Stimulated activated naive CD8-positive, alpha-beta T cell treated with anti-CD3 and anti-CD28 coated beads, Interleukin-15, Interleukin-2, amounts not matched to agents 100 ng/mL and 50 ng/mL, for 24 hours (primary cell): ENCODE measurements at regions not wholly inside any gene's neighbourhood (a gene's known extent, or its start where the extent isn't known, plus 50 kb on each side); places are given as distances from the start of the nearest gene placed in this dataset.
"Not testable (repeated sequence)": the region's sequence is repeated elsewhere in the genome, so short reads cannot be mapped to it uniquely, and the experiment has no call there.

Experiments used
- H3K27ac Mint-ChIP-seq: one replicate; pipeline ENCODE4 v1.8.0; 2021; ENCODE audit warnings: mild to moderate bottlenecking, mixed read lengths
- H3K27me3 Mint-ChIP-seq: one replicate; pipeline ENCODE4 v1.8.0; 2021; ENCODE audit warnings: mixed read lengths
- H3K36me3 Mint-ChIP-seq: one replicate; pipeline ENCODE4 v1.8.0; 2021; ENCODE audit warnings: low read depth, mixed read lengths
- H3K4me1 Mint-ChIP-seq: one replicate; pipeline ENCODE4 v1.8.0; 2021; ENCODE audit warnings: low read depth, mixed read lengths
- H3K4me3 Mint-ChIP-seq: one replicate; pipeline ENCODE4 v1.8.0; 2021; ENCODE audit warnings: mild to moderate bottlenecking, mixed read lengths
- H3K9me3 Mint-ChIP-seq: one replicate; pipeline ENCODE4 v1.8.0; 2021; ENCODE audit warnings: mixed read lengths

DNA sequence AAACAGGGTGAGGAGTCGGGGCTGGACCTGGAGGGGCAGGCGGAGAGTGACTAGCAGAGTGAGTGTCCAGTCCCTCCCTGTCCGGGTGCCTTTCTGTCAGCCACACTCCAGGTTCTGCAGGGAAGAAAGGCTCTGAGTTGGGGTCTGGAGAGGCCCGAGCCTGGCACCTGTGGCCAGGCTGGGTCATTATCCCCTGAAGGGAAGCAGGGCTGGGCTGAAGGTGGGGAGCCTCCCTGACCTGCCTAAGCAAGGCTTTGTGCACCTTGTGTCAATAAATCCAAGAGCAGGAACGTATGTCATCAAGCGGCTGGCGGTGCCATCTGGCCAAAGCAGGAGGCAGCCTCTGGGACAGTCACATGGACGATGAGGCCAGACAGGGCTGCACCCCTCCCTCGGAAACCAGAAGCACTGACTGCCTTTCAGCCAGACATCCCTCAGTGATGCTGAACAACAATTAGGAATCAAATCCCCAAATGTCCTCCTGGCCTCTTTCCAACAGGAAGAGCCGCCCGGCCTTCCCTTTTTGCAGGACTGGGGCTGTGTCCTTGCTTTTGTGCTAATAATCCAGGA is 73.9 kb upstream of the FGF3 start:
- no peaks in the 10 kb centered on the region for H3K4me1 Mint-ChIP-seq
- H3K9me3 Mint-ChIP-seq: no peaks in the 10 kb centered on the region
- H3K4me3 Mint-ChIP-seq: no peak overlapping the region
- no peaks in the 10 kb centered on the region for H3K36me3 Mint-ChIP-seq
- peaks cover 28% of the 10 kb centered on the region for H3K27me3 Mint-ChIP-seq
- no peak overlapping the region for H3K27ac Mint-ChIP-seq

DNA sequence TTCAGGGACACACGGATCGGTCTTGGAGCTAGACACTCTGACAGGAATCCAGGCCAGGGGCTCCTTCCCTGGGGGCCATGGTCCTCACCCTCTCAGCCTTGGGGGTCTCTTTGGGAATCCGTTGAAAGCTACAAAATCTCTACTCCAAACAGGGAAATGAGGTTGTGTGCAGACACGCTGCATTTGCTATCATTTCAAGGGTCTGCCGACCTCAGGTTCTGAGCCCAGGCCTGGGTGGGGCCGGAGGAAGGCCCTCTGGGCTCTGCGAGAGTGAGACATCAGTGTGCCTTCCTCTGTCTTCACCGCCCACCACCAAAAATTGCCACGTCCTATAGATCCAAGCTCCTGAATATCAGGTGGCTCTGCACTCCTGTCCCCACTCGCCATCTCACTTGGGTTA is 74.4 kb upstream of the FGF3 start:
- Mint-ChIP-seq H3K4me1 (no peaks in the 10 kb centered on the region), H3K4me3 (no peak overlapping the region), H3K9me3 (no peaks in the 10 kb centered on the region), H3K27ac (no peak overlapping the region), H3K36me3 (no peaks in the 10 kb centered on the region), H3K27me3 (peaks cover 28% of the 10 kb centered on the region)

- no peaks in the 10 kb centered on the region for H3K9me3 Mint-ChIP-seq
- H3K4me3 Mint-ChIP-seq: no peak overlapping the region
Observed at GRCh38 chr11:69894181-69894611, 75.0 kb upstream of the FGF3 start.

DNA sequence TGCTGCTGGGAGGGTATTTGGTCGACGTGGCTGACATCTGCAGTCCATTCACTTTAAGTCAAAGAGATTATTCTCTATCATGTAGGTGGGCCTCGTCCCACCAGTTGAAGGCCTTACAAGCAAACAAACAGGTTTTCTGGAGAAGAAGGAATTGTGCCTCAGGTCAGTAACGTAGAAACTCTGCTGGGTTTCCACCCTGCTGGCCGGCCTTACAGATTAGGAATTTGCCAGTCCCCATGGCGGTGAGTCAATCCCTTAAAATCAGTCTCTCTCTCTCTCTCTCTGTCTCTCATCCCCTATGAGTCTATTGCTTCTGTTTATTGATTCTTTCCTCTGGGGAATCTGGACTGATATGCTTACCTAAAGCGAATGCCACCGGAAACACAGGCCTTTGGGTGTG is 75.4 kb upstream of the FGF3 start:
- no peak overlapping the region for H3K27ac Mint-ChIP-seq
- H3K36me3 Mint-ChIP-seq: no peaks in the 10 kb centered on the region
- no peaks in the 10 kb centered on the region for H3K9me3 Mint-ChIP-seq
- peaks cover 34% of the 10 kb centered on the region for H3K27me3 Mint-ChIP-seq
- H3K4me3 Mint-ChIP-seq: no peak overlapping the region
- no peaks in the 10 kb centered on the region for H3K4me1 Mint-ChIP-seq

More at GRCh38 chr11:69894181-69894611, 75.0 kb upstream of the FGF3 start:
- H3K27me3 Mint-ChIP-seq: peaks cover 31% of the 10 kb centered on the region
- H3K4me1 Mint-ChIP-seq: no peaks in the 10 kb centered on the region
- H3K27ac Mint-ChIP-seq: no peak overlapping the region
- H3K36me3 Mint-ChIP-seq: no peaks in the 10 kb centered on the region

- no peak overlapping the region for H3K4me3 Mint-ChIP-seq
- no peaks in the 10 kb centered on the region for H3K36me3 Mint-ChIP-seq
- no peaks in the 10 kb centered on the region for H3K9me3 Mint-ChIP-seq
- H3K4me1 Mint-ChIP-seq: no peaks in the 10 kb centered on the region
- peaks cover 23% of the 10 kb centered on the region for H3K27me3 Mint-ChIP-seq
- H3K27ac Mint-ChIP-seq: no peak overlapping the region
Observed at GRCh38 chr11:69896250-69896649, 77.0 kb upstream of the FGF3 start.

GRCh38 chr11:69898123-69898522 is 78.9 kb upstream of the FGF3 start:
- H3K4me1 Mint-ChIP-seq: no peaks in the 10 kb centered on the region
- no peak overlapping the region for H3K4me3 Mint-ChIP-seq
- H3K27ac Mint-ChIP-seq: no peak overlapping the region
- H3K36me3 Mint-ChIP-seq: no peaks in the 10 kb centered on the region
- H3K9me3 Mint-ChIP-seq: no peaks in the 10 kb centered on the region
- H3K27me3 Mint-ChIP-seq: peaks cover 16% of the 10 kb centered on the region

DNA sequence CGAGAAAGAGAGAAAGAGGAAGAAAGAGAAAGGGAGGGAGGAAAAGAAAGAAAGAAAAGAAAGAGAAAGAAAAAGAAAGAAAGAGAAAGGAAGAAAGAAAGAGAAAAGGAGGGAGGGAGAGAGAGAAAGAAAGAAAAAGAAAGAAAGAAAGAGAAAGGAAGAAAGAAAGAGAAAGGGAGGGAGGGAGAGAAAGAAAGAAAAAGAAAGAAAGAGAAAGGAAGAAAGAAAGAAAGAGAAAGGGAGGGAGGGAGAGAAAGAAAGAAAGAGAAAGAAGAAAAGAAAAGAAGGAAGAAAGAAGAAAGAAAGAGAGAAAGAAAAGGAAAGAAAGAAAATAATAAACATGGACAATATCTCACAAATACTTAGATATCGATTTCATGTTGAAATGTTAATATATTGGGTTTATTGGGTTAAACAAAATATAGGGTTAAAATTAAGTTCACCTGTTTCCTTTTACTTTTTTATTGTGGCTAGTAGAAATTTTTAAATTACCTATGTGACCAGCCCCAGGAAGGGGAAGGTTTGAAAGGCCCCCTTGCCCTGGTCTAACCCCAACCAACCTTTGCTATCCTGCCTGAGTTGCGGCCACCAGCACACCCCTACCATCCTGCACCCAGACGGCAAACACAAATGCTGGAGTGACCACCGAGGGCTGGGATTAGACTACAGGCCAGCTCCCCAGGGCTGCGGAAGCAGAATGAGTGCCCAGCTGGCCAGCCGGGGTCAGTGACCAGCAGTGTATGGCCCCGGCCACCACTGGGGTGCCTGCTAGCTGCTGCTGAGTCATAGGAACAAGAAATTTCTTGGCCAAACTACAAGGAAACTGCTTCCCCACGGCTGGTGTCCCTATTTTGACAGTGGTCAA is 81.0 kb upstream of the FGF3 start:
- Mint-ChIP-seq H3K36me3 (no peaks in the 10 kb centered on the region), H3K9me3 (no peaks in the 10 kb centered on the region), H3K4me1 (no peaks in the 10 kb centered on the region), H3K4me3 (no peak overlapping the region), H3K27ac (no peak overlapping the region), H3K27me3 (peaks cover 10% of the 10 kb centered on the region)

DNA sequence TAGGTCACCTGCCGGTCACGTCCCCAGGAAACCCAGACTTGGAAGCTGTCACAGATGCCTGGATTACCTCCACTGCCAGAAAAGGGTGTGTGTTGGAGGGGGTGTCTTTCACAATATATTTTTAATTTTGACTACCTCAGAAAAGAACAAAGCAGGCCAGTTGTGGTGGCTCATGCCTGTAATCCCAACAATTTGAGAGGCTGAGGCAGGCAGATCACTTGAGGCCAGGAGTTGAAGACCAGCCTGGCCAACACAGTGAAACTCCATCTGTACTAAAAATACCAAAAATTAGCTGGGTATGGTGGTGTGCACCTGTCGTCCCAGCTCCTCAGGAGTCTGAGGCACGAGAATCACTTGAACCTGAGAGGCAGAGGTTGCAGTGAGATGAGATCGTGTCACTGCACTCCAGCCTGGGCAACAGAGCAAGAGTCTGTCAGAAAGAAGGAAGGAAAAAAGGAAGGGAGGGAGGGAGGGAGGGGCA is 81.6 kb upstream of the FGF3 start:
- H3K4me3 Mint-ChIP-seq, H3K36me3 Mint-ChIP-seq, H3K9me3 Mint-ChIP-seq, H3K27ac Mint-ChIP-seq, H3K4me1 Mint-ChIP-seq: not testable (repeated sequence)
- H3K27me3 Mint-ChIP-seq: peaks cover 10% of the 10 kb centered on the region

DNA sequence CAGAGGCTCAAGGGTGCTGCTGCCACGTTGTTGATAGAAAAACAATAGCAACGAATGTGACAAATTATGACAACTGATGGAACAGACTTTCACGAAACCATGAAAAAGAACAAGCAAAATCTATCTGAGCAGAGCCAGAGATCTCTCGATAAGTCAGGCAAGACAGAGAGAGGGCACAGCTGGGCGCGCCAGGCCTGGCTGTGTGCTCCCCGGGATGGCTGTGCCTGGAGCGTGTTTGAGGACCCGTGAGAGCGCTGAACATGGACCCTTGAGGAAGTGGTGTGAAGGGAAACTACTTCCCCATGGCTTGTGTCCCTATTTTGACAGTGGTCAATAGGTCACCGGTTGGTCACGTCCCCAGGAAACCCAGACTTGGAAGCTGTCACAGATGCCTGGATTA is 83.1 kb upstream of the FGF3 start:
- peaks cover 11% of the 10 kb centered on the region for H3K27me3 Mint-ChIP-seq
- H3K36me3 Mint-ChIP-seq: no peaks in the 10 kb centered on the region
- no peaks in the 10 kb centered on the region for H3K9me3 Mint-ChIP-seq
- H3K4me3 Mint-ChIP-seq: no peak overlapping the region
- no peaks in the 10 kb centered on the region for H3K4me1 Mint-ChIP-seq
- no peak overlapping the region for H3K27ac Mint-ChIP-seq

- H3K9me3 Mint-ChIP-seq: no peaks in the 10 kb centered on the region
- H3K27ac Mint-ChIP-seq: no peak overlapping the region
- H3K4me1 Mint-ChIP-seq: no peaks in the 10 kb centered on the region
- no peaks in the 10 kb centered on the region for H3K36me3 Mint-ChIP-seq
- H3K4me3 Mint-ChIP-seq: no peak overlapping the region
- H3K27me3 Mint-ChIP-seq: peaks cover 11% of the 10 kb centered on the region
Observed at GRCh38 chr11:69903211-69903610, 84.0 kb upstream of the FGF3 start.

DNA sequence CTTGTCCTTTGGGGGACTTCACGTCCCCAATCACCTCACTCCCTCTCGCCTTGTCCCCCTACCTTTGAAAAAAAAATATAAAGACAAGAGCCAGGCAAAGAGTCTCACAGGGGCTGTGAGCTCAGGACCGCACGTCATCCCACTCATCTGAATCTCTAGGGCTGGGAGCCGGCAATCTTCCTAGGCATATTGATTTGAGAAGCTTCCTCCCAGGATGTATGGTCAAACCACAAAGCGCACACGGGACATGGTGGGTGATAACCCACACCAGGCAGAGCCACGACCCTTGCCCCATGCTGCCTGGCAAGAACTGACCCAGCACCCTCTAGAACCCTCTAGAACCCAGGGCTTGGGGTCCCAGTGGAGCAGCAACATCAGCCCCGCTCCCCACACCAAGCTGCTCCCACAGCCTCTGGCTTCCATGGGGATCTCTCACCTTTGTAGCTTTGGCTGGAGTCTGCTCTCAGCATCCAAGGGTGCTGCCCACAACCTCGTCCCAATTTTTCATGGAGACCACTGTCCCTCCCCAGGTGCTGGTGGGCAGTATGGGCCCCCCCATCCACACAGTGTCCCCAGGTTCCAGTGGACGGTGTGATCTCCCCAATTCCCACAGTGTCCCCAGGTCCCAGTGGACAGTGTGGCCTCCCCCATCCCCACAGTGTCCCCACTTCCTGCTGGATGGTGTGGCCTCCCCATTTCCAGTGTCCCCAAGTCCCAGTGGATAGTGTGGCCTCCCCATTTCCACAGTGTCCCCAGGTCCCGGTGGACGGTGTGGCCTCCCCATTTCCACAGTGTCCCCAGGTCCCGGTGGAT is 85.2 kb upstream of the FGF3 start:
- H3K27me3 Mint-ChIP-seq: peaks cover 6% of the 10 kb centered on the region
- no peak overlapping the region for H3K27ac Mint-ChIP-seq
- no peaks in the 10 kb centered on the region for H3K4me1 Mint-ChIP-seq
- no peak overlapping the region for H3K4me3 Mint-ChIP-seq
- no peaks in the 10 kb centered on the region for H3K36me3 Mint-ChIP-seq
- H3K9me3 Mint-ChIP-seq: no peaks in the 10 kb centered on the region

- no peak overlapping the region for H3K27ac Mint-ChIP-seq
- no peak overlapping the region for H3K4me3 Mint-ChIP-seq
- H3K36me3 Mint-ChIP-seq: no peaks in the 10 kb centered on the region
- H3K27me3 Mint-ChIP-seq: peaks cover 6% of the 10 kb centered on the region
- H3K9me3 Mint-ChIP-seq: no peaks in the 10 kb centered on the region
- no peaks in the 10 kb centered on the region for H3K4me1 Mint-ChIP-seq
Observed at GRCh38 chr11:69904974-69905535, 85.8 kb upstream of the FGF3 start.

GRCh38 chr11:69905611-69906452 is 86.6 kb upstream of the FGF3 start:
- Mint-ChIP-seq H3K36me3 (no peaks in the 10 kb centered on the region), H3K27me3 (peaks cover 6% of the 10 kb centered on the region), H3K4me1 (no peaks in the 10 kb centered on the region), H3K27ac (no peak overlapping the region), H3K9me3 (no peaks in the 10 kb centered on the region), H3K4me3 (no peak overlapping the region)

- H3K4me3 Mint-ChIP-seq: no peak overlapping the region
- H3K36me3 Mint-ChIP-seq: no peaks in the 10 kb centered on the region
- no peaks in the 10 kb centered on the region for H3K4me1 Mint-ChIP-seq
- H3K27me3 Mint-ChIP-seq: peaks cover 9% of the 10 kb centered on the region
- no peaks in the 10 kb centered on the region for H3K9me3 Mint-ChIP-seq
- no peak overlapping the region for H3K27ac Mint-ChIP-seq
Observed at GRCh38 chr11:69906453-69906907, 87.3 kb upstream of the FGF3 start.
